ENCODE measurements at regions not wholly inside any gene's neighbourhood (a gene's known extent, or its start where the extent isn't known, plus 50 kb on each side); places are given as distances from the start of the nearest gene placed in this dataset.
A peak's percentile ranks its signal among the peaks of the same experiment; 100 is the strongest.
"Not testable (repeated sequence)": the region's sequence is repeated elsewhere in the genome, so short reads cannot be mapped to it uniquely, and the experiment has no call there.

DNA sequence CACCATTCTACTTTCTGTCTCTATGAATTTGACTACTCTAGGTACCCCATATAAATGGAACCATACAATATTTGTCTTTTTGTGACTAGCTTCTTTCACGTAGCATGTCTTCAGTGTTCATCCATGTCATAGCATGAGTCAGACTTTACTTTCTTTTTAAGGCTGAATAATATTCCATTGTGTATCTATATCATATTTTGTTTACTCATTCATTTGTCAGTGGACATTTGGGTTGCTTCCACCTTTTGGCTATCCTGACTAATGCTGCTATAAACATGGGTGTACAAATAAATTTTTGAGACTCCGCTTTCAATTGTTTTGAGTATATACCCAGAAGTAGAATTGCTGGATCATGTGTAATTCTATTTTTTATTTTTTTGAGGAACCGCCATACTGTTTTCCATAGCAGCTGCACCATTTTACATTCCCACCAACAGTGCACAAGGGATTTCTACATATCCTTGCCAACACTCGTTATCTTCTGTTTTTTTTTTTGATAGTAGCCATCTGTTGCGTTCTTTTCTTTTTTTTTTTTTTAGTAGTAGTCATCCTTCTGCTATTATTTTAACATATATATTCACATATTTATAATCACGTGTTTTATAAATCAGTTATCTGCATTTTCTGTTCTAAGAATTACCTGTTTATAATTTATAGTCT lies 158.0 kb upstream of the MED14 start:
- DNase-seq: no peak

DNA sequence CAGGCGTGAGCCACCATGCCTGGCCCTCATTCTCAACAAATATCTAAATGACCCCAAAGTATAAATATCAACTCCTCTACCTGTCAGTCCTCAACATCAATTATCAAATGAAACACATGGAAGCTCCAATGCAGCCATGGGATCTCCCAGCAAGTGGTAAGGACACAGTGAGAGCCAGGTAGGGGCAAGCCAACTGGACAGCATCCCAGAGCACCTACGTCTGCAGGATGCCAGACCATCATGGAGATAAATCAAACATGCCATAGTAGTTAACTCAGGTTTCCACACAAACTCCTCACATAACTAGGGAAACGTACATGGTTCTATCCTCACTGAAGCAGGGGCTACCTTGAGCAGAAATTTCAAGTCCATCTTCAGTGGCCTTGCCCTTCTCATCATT lies 159.9 kb upstream of the MED14 start:
- DNase-seq: no peak

DNA sequence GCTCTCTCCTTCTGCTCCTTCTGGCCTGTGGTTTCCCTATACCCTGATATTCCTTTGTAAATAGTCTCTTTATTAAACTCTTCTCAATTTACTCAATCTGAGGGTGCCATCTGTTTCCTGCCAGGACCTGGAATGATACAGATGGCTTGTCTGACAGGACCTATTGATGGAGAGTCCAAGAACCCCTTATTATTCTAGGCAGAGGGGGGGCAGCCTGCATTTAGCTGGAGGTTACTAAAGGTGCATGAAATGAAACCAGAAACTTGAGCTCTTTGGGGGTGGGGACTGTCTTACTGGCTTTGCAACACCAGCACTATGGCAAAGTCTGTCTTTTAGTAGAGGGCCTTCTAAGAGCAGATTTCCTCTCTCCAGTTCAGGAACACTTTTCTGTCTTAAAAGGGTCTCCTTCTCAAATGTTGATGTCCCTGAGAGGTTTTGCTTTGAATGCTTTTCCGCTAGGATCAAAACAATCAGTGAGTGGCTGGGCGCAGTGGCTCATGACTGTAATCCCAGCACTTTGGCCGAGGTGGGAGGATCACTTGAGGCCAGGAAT lies 162.5 kb upstream of the MED14 start:
- DNase-seq: no peak

DNA sequence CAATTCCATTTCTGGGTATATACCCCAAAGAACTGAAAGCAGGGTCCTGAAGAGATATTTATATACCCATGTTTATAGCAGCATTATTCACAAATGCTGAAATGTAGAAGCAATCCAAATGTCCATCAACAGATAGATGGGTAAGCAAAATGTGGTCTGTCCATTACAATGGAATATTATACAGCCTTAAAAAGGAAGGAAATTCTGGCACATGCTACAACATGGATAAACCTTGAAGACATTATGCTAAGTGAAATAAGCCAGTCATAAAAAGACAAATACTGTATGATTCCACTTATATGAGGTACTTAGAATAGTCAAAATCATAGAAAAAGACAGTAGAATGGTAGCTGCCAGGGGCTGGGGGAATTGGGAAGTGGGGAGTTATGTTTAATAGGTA lies 169.4 kb upstream of the MED14 start:
- DNase-seq: not testable (repeated sequence)

DNA sequence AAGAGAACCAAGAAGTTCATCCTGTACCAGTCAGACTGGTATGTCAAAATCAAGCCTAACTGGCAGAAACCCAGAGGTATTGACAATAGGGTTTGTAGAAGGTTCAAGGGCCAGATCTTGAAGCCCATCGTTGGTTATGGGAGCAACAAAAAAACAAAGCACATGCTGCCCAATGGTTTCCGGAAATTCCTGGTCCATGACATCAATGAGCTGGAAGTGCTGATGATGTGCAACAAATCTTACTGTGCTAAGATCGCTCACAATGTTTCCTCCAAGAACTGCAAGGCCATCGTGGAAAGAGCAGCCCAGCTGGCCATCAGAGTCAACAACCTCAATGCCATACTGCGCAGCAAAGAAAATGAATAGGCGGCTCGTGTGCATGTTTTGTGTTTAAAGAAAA lies 172.7 kb upstream of the MED14 start:
- no peak for DNase-seq

DNA sequence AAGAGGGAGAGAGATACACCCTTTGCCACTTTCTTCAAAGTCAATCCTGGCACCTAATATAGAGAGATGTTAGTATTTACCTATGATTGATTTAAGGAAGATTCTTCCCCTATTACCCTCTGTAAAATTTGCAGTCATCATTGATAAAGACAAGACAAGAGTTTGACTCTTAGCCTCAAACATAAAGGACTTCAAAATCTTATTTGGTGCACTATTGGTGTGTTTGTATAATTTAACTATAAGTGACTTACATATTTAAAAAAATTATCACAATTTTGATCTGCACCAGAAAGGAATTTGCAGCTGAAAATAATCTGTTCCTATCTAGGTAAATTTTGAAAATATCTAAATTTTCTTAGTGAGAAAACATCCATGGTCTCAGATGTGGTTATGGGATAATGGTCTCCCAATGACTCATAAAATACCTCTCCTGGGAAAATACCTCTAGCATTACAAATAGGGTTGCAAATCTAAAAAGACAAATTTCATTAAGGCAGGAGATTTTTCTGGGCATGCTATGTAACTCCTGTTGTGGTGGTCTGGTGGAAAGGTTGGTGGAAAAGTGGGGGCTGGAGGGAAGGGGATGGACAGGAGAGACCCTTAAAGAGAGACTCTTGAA lies 173.6 kb upstream of the MED14 start:
- no peak for DNase-seq

DNA sequence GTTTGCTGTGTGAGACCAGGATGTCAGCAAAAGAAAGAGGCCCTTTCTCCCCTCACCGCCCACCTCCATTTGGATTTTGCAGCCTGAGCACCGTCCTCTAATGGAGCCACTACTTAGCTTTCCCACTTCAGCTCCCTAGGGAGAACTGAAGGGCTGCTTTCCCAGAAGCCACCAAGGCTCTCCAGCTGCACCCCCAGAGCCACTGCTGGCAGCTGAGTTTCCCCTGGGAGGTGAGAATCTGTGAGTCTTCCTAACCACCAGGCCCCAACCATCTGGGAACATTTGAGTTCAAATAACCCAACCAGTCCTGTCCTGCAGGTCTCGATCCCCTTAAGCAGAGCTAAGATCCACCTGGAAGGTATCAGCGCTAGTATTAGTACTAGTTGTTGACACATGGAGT lies 173.1 kb upstream of the USP9X start:
- DNase-seq: no peak

DNA sequence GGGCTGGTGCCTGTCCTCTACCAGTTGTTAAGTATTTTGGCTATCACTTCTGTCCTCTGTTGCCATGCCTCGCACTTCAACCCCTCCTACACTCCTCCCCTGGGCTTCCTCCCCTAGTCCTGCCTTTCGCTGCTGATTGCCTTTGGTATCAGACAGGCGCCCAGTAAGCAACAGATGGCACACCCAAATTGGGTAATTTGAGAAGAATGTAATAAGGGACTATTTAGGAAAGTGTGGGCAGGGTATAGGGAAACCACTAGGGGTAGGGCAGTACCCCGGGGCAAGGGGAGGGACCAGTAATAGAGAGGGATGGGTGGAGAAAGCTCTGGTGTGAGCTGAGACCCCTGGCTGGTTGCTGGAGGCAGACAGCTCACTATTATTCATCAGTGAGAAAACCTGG lies 172.7 kb upstream of the USP9X start:
- DNase-seq: no peak

DNA sequence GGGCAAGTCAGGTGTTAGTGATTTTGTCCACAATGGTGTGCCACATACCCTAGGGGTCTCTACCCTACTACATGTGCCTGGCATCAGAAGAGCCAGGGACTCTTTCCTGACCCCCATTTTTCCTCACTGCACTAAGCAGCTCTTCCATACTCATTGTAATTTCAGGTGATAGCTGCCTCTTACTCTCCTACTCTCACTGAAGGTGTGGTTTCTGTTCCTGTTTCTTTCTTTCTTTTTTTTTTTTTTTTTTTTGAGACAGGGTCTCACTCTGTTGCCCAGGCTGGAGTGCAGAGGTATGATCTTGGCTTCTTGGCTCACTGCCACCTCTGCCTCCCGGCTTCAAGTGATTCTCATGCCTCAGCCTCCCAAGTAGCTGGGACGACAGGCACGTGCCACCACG lies 164.9 kb upstream of the USP9X start:
- no peak for DNase-seq

DNA sequence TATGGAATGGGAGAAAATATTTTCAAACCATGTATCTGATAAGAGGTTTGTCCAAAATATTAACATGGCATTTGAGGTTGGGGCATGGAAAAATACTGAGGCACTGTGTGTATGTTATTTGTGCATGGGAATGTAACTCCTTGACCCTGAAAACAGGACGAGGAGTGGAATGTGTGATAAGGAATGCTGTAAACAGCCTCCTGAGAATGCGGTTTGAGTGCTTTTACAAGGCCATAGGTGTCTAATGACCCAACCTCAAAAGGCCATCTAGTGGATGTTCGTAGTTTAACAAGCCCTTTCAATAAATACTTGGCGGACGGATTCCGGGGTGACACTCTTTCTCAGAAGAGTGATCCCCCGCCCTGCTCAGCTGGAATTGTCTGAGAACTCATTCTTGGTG lies 162.9 kb upstream of the USP9X start:
- DNase-seq: no peak

DNA sequence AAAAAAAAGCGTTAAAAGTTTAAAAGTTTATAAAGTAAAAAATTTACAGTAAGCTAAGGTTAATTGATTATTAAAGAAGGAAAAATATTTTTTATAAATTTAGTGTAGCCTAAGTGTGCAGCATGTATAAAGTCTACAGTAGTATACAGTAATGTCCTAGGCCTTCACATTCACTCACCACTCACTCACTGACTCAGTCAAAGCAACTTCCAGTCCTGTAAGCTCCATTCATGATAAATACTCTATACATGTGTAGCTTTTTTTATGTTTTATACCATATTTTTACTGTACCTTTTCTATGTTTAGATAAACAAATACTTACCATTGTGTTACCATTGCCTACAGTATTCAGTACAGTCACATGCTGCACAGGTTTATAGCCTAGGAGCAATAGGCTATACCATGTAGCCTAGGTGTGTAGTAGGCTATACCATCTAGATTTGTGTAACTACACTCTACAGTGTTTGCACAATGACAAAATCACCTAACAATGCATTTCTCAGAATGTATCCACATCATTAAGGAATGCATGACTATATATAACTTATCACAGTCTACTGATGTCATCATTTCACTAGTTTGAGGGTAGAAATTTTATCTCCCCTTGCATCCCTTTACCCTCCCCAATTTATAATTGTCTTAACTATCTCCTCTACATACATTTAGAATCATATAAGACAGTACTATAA lies 158.4 kb upstream of the USP9X start:
- not testable (repeated sequence) for DNase-seq

DNA sequence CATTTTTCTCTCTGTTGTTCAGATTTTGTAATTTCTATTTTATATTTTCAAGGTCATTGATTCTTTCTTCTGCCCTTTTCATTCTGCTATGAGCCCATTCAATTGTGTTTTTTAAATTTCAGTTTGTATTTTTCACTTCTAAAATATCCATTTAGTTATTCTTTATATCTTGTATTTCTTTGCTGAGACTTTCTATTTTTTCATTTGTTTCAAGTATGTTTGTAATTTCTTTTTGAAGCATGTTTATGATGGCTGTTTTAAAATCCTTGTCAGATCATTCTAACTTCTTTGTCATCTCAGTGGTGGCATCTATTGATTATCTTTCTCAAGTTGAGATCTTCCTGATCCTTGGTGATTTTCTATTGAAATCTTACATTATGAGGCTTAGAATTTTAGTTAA lies 157.2 kb upstream of the USP9X start:
- DNase-seq: no peak

DNA sequence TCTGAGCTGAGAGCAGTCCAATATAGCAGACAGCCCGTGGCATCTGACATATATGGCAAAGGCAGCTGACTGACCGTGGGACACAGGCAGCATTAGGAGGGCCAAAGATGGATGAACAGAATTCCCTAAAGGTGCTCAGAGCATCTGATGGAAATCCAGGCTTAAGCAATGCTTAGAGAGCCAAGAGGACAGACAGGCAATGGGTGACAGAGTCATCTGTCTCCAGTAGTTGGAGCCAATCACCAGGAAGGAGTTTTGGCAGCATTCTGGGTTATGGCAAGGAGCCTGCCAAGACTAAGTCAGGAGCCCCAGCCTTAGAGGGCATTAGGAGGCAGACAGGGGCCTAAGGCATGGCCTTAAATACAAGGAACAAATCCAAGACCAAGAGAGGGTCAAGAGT lies 153.3 kb upstream of the USP9X start:
- no peak for DNase-seq

DNA sequence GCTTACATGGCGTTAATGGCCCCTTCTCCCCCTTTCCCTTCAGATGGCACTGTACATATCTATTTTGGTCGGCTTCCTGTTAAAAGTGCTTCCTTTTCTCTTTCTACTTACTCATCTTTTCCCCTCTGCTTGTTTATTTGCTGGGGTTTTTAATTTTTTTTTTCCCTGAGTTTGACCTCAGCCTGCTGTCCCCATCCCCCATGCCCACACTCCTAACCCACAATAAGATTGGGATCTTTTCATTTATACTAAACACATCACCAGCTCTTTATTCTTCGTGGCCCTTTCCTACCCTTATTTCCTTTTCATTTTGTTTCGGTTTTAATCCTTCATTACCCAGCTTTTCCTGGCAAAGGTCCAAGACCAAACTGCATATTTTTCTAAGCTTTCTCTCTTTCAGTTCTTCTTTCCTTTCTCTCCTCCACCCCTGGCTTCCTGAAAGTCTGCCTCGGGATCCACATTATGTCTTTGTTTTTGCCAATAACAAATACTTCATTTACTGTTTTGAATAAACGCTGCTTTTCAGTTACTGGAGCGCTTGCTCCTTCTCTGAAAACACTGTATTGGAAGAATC lies 152.0 kb upstream of the USP9X start:
- DNase-seq: peak; percentile 14 to 24

DNA sequence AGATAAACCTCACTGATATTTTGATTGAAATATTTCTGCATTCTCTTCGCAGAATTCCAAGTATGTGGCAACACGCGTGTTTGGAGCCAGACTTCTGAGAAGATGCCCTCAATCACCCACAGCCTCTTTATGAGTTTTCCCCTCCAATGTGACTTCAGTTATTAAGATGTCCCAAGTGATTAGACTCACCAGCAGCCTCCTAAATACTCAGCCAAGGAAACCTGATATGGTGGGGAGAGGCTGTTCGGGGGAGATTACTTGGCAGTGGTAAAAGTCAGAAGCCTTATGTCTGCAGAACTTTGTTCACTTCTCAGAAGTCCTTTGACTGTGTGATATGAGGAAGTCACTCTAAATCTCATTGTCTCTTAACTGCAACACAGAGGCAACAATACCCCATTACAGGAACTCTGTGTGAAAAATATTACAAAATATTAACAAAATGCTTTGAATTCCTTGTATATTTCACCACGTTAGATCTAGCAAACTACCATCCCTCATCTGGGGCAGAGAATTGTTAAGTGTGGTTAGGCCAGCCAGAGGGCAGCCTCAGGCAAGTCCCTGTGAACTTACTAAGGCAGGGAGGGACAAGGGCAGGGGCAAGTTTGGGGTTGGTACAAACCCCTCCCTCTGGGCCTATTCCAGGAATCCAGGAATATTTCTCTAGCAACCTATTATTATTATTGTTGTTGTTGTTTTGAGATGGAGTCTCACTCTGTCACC lies 151.4 kb upstream of the USP9X start:
- DNase-seq: no peak

DNA sequence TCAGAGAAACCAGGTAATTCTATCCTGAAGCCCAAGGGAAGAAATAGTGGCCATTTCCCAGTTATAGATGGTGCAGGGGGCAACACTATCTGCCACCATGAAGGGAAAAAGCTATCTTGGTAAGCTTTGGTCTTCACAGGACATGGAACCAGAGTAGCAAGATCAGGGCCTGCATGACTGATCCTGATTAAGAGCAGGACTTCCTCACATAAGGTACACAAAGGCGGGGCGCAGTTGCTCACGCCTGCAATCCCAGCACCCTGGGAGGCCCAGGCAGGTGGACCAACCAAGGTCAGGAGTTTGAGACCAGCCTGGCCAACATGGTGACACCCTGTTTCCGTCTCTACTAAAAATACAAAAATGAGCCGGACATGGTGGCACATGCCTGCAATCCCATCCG lies 148.4 kb upstream of the USP9X start:
- DNase-seq: no peak

DNA sequence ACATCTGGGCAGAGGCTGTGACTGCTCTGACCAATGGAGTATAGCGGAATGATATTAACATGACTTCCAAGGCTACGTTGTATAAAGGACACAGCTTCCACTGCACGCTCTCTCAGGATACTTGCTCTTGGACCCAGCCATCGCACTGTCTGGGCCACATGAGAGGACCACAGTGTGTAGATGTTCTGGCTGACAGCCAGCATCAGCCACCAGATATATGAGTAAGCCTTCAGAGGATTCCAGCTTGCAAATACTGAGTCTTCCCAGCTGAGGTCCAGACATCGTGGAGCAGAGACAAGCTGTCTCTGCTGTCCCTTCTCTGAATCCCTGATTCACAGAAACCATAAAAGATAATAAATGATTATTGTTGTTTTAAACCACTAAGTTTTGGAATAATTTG lies 146.8 kb upstream of the USP9X start:
- no peak for DNase-seq

DNA sequence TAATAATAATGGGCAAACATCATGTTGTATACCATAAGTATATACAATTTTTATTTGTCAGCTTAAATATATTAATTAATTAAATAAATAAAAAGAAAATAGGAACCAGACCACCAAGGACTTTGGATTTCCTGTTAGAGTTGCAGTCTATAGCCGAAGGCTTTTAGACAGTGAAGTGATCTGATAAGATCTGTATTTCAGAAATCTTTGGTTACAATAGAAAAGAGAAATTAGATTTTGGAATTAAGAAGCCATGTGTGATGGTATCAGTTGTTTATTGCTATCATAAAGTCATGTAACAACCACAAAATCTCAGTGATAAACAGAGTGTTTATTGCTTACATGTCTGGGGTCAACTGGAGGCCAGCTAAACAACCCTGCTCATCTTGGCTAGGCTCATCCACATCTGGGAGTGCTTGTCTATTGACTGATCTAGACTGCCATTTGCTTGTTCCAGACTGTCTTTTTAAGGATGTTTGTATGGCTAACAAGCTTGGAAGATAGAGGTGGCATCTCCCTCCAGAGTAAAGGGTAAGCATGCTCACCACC lies 142.1 kb upstream of the USP9X start:
- DNase-seq: no peak

DNA sequence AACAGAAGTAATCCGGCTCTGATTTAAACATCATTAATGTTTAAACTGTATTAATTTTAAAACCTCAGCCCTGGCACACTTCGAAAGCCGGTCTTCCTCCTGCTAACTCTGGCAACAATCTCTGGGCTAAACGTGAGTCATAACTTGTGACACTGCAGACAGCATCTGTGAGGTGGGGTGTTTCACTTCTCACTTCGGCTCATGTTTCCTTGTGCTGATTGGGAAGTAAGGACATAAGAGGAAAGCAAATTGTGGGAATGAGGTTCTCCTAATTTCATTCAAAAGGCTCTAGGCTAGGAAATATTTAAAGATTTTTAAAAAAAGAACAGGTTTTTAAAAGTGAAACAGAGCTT lies 139.9 kb upstream of the USP9X start:
- DNase-seq: no peak

DNA sequence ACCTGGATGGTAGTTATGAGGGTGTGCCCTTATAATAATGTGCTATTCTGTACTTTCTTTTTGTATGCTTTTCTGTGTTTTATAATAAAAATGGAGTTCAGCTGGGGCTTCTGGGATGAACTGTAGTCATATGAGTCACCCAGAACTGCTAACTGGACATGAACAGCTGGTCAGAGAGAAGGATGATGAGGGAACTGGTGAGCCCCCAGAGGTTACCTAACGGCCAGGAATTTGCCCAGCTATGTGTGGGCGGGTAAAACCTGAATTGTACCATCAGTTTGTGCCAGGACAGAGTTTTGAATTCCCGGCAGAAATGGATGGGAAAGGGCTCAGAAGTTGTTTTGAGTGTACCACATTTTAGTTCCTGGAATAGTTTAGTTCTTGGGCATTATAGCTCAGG lies 138.0 kb upstream of the USP9X start:
- no peak for DNase-seq

DNA sequence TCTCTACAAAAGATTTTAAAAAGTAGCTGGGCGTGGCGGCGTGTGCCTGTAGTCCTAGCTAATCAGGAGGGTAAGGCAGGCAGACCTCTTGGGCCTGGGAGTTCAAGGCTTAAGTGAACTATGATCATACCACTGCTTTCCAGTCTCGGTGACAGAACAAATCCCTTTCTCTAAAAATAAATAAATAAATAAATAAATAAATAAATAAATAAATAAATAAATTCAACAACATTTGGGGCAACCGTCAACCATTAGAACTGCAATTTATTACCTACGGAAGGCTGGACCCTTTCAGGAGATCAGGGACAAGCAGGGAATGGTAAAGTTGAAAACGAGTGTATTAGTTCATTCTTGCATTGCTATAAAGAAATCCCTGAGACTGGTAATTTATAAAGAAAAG lies 136.2 kb upstream of the USP9X start:
- no peak for DNase-seq

DNA sequence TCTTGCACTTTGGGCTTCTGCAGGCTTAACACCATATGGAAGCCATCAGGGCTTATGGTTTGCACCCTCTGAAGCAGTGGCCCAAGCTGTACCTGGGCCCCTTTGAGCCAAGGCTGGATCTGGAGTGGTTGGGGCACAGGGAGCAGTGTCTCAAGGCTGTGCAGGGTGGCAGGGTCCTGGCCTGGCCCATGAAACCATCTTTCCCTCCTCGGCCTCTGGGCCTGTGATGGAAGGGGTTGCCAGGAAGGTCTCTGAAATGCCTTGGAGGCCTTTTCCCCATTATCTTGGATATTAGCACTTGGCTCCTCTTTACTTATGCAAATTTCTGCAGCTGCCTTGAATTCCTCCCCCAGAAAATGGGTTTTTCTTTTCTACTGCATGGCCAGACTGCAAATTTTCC lies 134.7 kb upstream of the USP9X start:
- DNase-seq: no peak

DNA sequence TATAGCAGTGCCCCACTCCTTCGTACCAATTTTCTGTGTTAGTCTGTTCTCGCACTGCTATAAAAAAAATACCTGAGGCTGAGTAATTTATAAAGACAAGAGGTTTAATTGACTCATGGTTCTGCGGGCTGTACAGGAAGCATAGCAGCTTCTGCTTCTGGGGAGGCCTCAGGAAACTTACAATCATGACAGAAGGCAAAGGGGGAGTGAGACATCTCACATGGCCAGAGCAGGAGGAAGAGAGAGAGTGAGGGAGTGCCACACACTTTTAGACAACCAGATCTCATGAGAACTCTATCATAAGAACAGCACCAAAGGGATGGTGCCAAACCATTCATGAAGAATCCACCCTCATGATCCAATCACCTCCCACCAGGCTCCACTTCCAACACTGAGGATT lies 133.8 kb upstream of the USP9X start:
- not testable (repeated sequence) for DNase-seq

Measured in activated CD4-positive, alpha-beta T cell treated with anti-CD3 and anti-CD28 coated beads for 4 hours (primary cell).